ENCODE measurements at regions not wholly inside any gene's neighbourhood (a gene's known extent, or its start where the extent isn't known, plus 50 kb on each side); places are given as distances from the start of the nearest gene placed in this dataset.

- TF ChIP-seq CTCF (IDR thresholded peaks at IDR 0.05) (no peak), POLR2A (IDR thresholded peaks at IDR 0.05) (no peak)
Measured at GRCh38 chr15:94709319-94709718, 478.0 kb downstream of the MCTP2 start.
